GM12878 (cell line): ENCODE measurements at regions not wholly inside any gene's neighbourhood (a gene's known extent, or its start where the extent isn't known, plus 50 kb on each side); places are given as distances from the start of the nearest gene placed in this dataset.

Experiments
- ATAC-seq: fragments of 200-7000 bp; cut with Tn5 transposase; 3 replicates; pipeline ENCODE4 v1.9.1; 2020; ENCODE audit warnings: mild to moderate bottlenecking, moderate library complexity
- BruUV-seq: library from RNA; stranded (reverse); fragments of 400-500 nt; replicated peaks from 2 replicates; lab custom pipeline; 2021; lab: Mats Ljungman, UMichigan
- CTCF ChIA-PET: fragments of 300-600 bp; sonication (Branson Sonifier 250); formaldehyde crosslinking; extraction: SDS; loops from one replicate; lab custom pipeline; 2021; ENCODE audit warnings: inconsistent platforms; lab: Yijun Ruan, JAX
- POLR2A ChIA-PET: fragments of 350-600 bp; formaldehyde crosslinking; extraction: SDS; loops from one replicate; lab custom pipeline; 2021; ENCODE audit warnings: inconsistent platforms; lab: Charles Lee
- RAD21 ChIA-PET: fragments of 300-600 bp; sonication (Branson Sonifier 250); formaldehyde crosslinking; loops from one replicate; lab custom pipeline; 2023; ENCODE audit warnings: antibody characterized with exemption; ENCODE audit not compliant: unreplicated experiment; lab: Charles Lee
- SMC1A ChIA-PET: fragments of 300-600 bp; sonication (Branson Sonifier 250); formaldehyde crosslinking; loops from one replicate; lab custom pipeline; 2023; ENCODE audit not compliant: unreplicated experiment, uncharacterized antibody; lab: Charles Lee
- DNase-seq: peaks from one replicate; pipeline ENCODE4 v3.0.0-alpha.2; 2011; ENCODE audit warnings: low read depth, low spot score
- FAIRE-seq: peaks from 3 replicates; lab custom pipeline; 2011; peaks lifted over from hg19 to GRCh38; lab: Jason Lieb, UNC
- H2AFZ ChIP-seq: 2 replicates; pipeline ENCODE4 v1.6.0; 2011; ENCODE audit warnings: low read depth, low read length, control low read depth; ENCODE audit not compliant: control insufficient read depth
- H3K27ac ChIP-seq: 2 replicates; pipeline ENCODE4 v1.5.1; 2011; ENCODE audit warnings: control low read depth; ENCODE audit not compliant: control insufficient read depth, insufficient read depth
- H3K27me3 ChIP-seq, 2 experiments: replicated peaks in 1 of 2; 2 replicates each; pipeline versions ENCODE4 v1.6.0 to v1.6.1; 2011; ENCODE audit warnings: low read length in 1 of 2; ENCODE audit not compliant: control insufficient read depth in 2 of 2, insufficient read depth in 2 of 2
- H3K36me3 ChIP-seq, 2 experiments: 2 replicates each; pipeline ENCODE4 v1.5.1; 2011; ENCODE audit warnings: low read length in 1 of 2; ENCODE audit not compliant: control insufficient read depth in 2 of 2, insufficient read depth in 2 of 2
- H3K4me1 ChIP-seq: 2 replicates; pipeline ENCODE4 v1.6.1; 2011; ENCODE audit warnings: mild to moderate bottlenecking, low read length, moderate library complexity, mixed read lengths; ENCODE audit not compliant: control insufficient read depth, insufficient read depth
- H3K4me2 ChIP-seq: 2 replicates; pipeline ENCODE4 v1.6.0; 2011; ENCODE audit warnings: control low read depth; ENCODE audit not compliant: control insufficient read depth, insufficient read depth
- H3K4me3 ChIP-seq: fragments of 200-600 bp; sonication (generic); 2 replicates; pipeline ENCODE4 v1.5.1; 2016
- H3K79me2 ChIP-seq: 2 replicates; pipeline ENCODE4 v1.6.0; 2011; ENCODE audit warnings: low read length; ENCODE audit not compliant: control insufficient read depth, insufficient read depth
- H3K9ac ChIP-seq: 2 replicates; pipeline ENCODE4 v1.8.0; 2011; ENCODE audit warnings: low read length, control low read depth, mixed read lengths; ENCODE audit not compliant: control insufficient read depth, insufficient read depth
- H3K9me3 ChIP-seq: replicated peaks from 3 replicates; pipeline ENCODE4 v1.5.1; 2011; ENCODE audit warnings: mild to moderate bottlenecking, low read length; ENCODE audit not compliant: control insufficient read depth, insufficient read depth
- H4K20me1 ChIP-seq: 2 replicates; pipeline ENCODE4 v1.6.0; 2011; ENCODE audit not compliant: control insufficient read depth, insufficient read depth
- ATF2 ChIP-seq: IDR thresholded peaks from 2 replicates; pipeline ENCODE4 v1.6.1; 2012; ENCODE audit warnings: low read length, inconsistent platforms
- CHD4 ChIP-seq: fragments of 200-600 bp; sonication (generic); IDR thresholded peaks from 2 replicates; pipeline ENCODE4 v1.6.1; 2016; ENCODE audit warnings: mild to moderate bottlenecking
- IKZF2 ChIP-seq, 2 experiments: fragments of 450-650 bp; IDR thresholded peaks; 2 replicates each; pipeline ENCODE4 v1.6.1; 2017; ENCODE audit warnings: mild to moderate bottlenecking in 2 of 2, moderate library complexity in 2 of 2
- NFXL1 ChIP-seq: fragments of 450-650 bp; IDR thresholded peaks from 2 replicates; pipeline ENCODE4 v1.6.1; 2017; ENCODE audit warnings: antibody characterized with exemption, mild to moderate bottlenecking, borderline replicate concordance
- NR2C2 ChIP-seq: IDR thresholded peaks from 2 replicates; pipeline ENCODE4 v1.6.1; 2011; ENCODE audit warnings: borderline replicate concordance, low read depth; ENCODE audit not compliant: control insufficient read depth, insufficient read length
- RUNX3 ChIP-seq: IDR thresholded peaks from 2 replicates; pipeline ENCODE4 v1.6.1; 2012; ENCODE audit warnings: low read length, inconsistent platforms
- SKIL ChIP-seq: fragments of 450-650 bp; IDR thresholded peaks from 2 replicates; pipeline ENCODE4 v1.6.1; 2017; ENCODE audit warnings: mild to moderate bottlenecking, low read depth, inconsistent platforms; ENCODE audit not compliant: poor library complexity, severe bottlenecking
- SP1 ChIP-seq: IDR thresholded peaks from one replicate; pipeline ENCODE4 v1.6.1; 2011; ENCODE audit warnings: low read depth, low read length
- YBX1 ChIP-seq: fragments of 450-650 bp; IDR thresholded peaks from 2 replicates; pipeline ENCODE4 v1.6.1; 2016; ENCODE audit warnings: antibody characterized with exemption
- ZBED1 ChIP-seq: IDR thresholded peaks from 2 replicates; pipeline ENCODE4 v1.6.1; 2016; ENCODE audit warnings: borderline replicate concordance
- WGBS: methylation state at CpG from one replicate; pipeline ENCODE4 v1.1.6; 2016; ENCODE audit warnings: low lambda C conversion rate; ENCODE audit not compliant: insufficient replicate concordance, insufficient coverage; ENCODE audit errors: missing lambda C conversion rate; 5-methylcytosine and 5-hydroxymethylcytosine counted together
- in situ Hi-C: fragments of 300-500 bp; cut with MboI; formaldehyde crosslinking; loops from 9 replicates; pipeline ENCODE4 v1.14.3; 2018; ENCODE audit warnings: mixed read lengths
- intact Hi-C: fragments of 100-400 bp; cut with micrococcal nuclease; formaldehyde crosslinking; loops from one replicate; pipeline ENCODE4 v1.14.2; 2022; ENCODE audit not compliant: unreplicated experiment
- TF ChIP-seq, protein P1 (sequence below): fragments of 450-650 bp; IDR thresholded peaks from 2 replicates; pipeline ENCODE4 v1.6.1; 2017; ENCODE audit warnings: antibody characterized with exemption, mild to moderate bottlenecking, moderate library complexity

DNA sequence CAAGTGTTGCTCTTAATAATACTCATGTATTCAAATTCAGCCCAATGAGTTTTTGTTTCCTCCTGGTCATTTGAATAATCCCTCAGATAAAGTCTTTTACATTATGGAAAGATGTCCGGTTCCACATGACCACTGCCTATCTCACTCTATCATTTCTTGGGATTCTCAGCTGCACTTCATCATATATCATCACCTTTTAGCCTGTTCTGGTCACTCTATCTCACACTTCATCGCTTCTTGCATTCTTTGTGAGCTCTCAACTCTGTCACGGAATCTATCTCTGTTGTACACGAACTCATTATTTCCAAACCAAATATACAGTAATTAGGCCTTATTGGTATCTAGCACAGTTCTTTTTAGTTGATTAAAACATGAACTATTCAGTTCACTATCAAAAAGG, 126.9 kb upstream of the HAND2 start:
- no TSS peak for BruUV-seq
- no peaks in the 10 kb centered on the region for H3K27me3 ChIP-seq
- FAIRE-seq (no peak), DNase-seq (no peak), ATAC-seq (no peak)
- no peaks in the 10 kb centered on the region for H3K9me3 ChIP-seq
- SMC1A ChIA-PET, result no interaction called here
- H3K4me2 ChIP-seq, result no peak overlapping the region
- POLR2A ChIA-PET, result no interaction called here
- 4% methylated on average over 4 of the region's 4 CpGs for WGBS
- no peak overlapping the region for H2AFZ ChIP-seq
- H3K36me3 ChIP-seq, result no peaks in the 10 kb centered on the region
- H3K9ac ChIP-seq, result no peak overlapping the region
- no peaks in the 10 kb centered on the region for H3K79me2 ChIP-seq
- H3K4me3 ChIP-seq, result no peak overlapping the region
- in situ Hi-C loops, result no loop called here
- intact Hi-C loops, result no loop called here
- CTCF ChIA-PET, result no interaction called here
- H3K27ac ChIP-seq, result no peak overlapping the region
- no peaks in the 10 kb centered on the region for H3K4me1 ChIP-seq
- RAD21 ChIA-PET, result no interaction called here
- H4K20me1 ChIP-seq, result no peaks in the 10 kb centered on the region
- TF ChIP-seq YBX1 (no peak), IKZF2 (IDR thresholded peaks at IDR 0.05) (no peak), CHD4 (no peak)

DNA sequence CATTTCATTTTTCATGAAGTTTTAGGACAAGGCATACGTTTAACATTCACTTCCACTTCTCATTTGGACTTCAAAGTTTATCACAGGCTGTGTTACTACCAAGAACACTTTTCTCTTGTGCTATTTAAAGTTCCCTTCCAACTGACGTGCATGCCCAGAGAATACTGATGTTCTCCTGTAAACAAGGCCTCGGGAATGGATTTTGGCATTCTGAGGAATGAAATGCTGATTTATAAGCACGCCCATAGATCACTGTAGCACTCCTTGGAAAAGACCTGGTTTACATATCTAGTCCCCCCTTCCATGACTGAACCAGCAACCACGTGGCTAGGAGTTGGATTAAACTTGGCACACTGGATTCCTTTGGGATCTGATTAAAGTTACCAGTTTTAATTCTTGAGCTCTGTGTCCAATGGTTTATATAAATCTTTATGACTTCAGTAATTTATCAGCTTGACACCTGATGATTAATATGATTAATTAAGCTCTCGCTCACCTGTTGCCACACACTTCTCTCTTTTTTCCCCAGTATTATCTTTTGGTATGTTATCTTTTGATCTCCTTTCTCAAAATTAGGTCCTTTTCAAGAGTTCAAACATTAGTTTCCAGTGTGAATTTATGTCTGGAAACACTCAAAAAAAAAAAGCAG, 122.4 kb upstream of the HAND2 start:
- in situ Hi-C loops, result no loop called here
- no peak for TF ChIP-seq ATF2
- no peak for TF ChIP-seq SKIL
- no peak for TF ChIP-seq NR2C2
- TF ChIP-seq RUNX3, result no peak
- TF ChIP-seq NFXL1, result no peak
- no peak for TF ChIP-seq ZBED1
- TF ChIP-seq, protein P1, sequence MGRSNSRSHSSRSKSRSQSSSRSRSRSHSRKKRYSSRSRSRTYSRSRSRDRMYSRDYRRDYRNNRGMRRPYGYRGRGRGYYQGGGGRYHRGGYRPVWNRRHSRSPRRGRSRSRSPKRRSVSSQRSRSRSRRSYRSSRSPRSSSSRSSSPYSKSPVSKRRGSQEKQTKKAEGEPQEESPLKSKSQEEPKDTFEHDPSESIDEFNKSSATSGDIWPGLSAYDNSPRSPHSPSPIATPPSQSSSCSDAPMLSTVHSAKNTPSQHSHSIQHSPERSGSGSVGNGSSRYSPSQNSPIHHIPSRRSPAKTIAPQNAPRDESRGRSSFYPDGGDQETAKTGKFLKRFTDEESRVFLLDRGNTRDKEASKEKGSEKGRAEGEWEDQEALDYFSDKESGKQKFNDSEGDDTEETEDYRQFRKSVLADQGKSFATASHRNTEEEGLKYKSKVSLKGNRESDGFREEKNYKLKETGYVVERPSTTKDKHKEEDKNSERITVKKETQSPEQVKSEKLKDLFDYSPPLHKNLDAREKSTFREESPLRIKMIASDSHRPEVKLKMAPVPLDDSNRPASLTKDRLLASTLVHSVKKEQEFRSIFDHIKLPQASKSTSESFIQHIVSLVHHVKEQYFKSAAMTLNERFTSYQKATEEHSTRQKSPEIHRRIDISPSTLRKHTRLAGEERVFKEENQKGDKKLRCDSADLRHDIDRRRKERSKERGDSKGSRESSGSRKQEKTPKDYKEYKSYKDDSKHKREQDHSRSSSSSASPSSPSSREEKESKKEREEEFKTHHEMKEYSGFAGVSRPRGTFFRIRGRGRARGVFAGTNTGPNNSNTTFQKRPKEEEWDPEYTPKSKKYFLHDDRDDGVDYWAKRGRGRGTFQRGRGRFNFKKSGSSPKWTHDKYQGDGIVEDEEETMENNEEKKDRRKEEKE, result no peak
- TF ChIP-seq SP1, result no peak

More for the DNA sequence above, 122.4 kb upstream of the HAND2 start:
- Histone ChIP-seq H3K4me1 (no peaks in the 10 kb centered on the region), H3K27ac (no peak overlapping the region), H3K9ac (no peak overlapping the region), H2AFZ (no peak overlapping the region), H3K36me3 (no peaks in the 10 kb centered on the region), H3K27me3 (no peaks in the 10 kb centered on the region), H3K4me2 (no peak overlapping the region), H4K20me1 (no peaks in the 10 kb centered on the region), H3K9me3 (no peaks in the 10 kb centered on the region), H3K4me3 (no peak overlapping the region), H3K79me2 (no peaks in the 10 kb centered on the region)
- DNase-seq (no peak), FAIRE-seq (no peak), ATAC-seq (no peak)
- SMC1A ChIA-PET, result interaction anchor here (1.7 kb wide), 1 partner anchor 12 kb away, joined by 5 read pairs; no protein-coding TSS in a partner anchor
- no TSS peak for BruUV-seq
- intact Hi-C loops, result no loop called here
- 5% methylated on average over 6 of the region's 6 CpGs for WGBS
- RAD21 ChIA-PET, result no interaction called here
- CTCF ChIA-PET, result interaction anchor here (0.6 kb wide), 1 partner anchor 237 kb away, joined by 3 read pairs; no protein-coding TSS in a partner anchor
- POLR2A ChIA-PET, result no interaction called here
